Keratinocyte (primary cell): ENCODE measurements at regions not wholly inside any gene's neighbourhood (a gene's known extent, or its start where the extent isn't known, plus 50 kb on each side); places are given as distances from the start of the nearest gene placed in this dataset.

Source experiments
- DNase-seq: peaks from one replicate; pipeline ENCODE4 v3.0.0-alpha.2; 2011; ENCODE audit warnings: low read depth, missing footprints, low spot score
- FAIRE-seq: peaks from 2 replicates; lab custom pipeline; 2011; peaks lifted over from hg19 to GRCh38; lab: Jason Lieb, UNC
- H2AFZ ChIP-seq: 2 replicates; pipeline ENCODE4 v1.6.0; 2012; ENCODE audit warnings: low read length, control low read depth, inconsistent platforms; ENCODE audit not compliant: control insufficient read depth
- H3K27ac ChIP-seq: 2 replicates; pipeline ENCODE4 v1.5.1; 2011; ENCODE audit warnings: low read length; ENCODE audit not compliant: control insufficient read depth, insufficient read depth
- H3K27me3 ChIP-seq: 3 replicates; pipeline ENCODE4 v1.6.0; 2011; ENCODE audit warnings: low read length; ENCODE audit not compliant: control insufficient read depth, insufficient read depth; ENCODE audit errors: extremely low read depth
- H3K36me3 ChIP-seq, 2 experiments: 2 replicates in 1 of 2; 3 replicates in 1 of 2; pipeline ENCODE4 v1.5.1; 2011; ENCODE audit warnings: low read length in 2 of 2, mild to moderate bottlenecking in 1 of 2; ENCODE audit not compliant: control insufficient read depth in 2 of 2, insufficient read depth in 2 of 2; ENCODE audit errors: extremely low read depth in 1 of 2
- H3K4me1 ChIP-seq: 3 replicates; pipeline ENCODE4 v1.5.1; 2011; ENCODE audit warnings: low read length; ENCODE audit not compliant: control insufficient read depth, insufficient read depth; ENCODE audit errors: extremely low read depth
- H3K4me2 ChIP-seq: 3 replicates; pipeline ENCODE4 v1.6.0; 2011; ENCODE audit warnings: low read depth, low read length; ENCODE audit not compliant: control insufficient read depth, insufficient read depth; ENCODE audit errors: extremely low read depth
- H3K4me3 ChIP-seq, 3 experiments: fragments of 200-600 bp in 1 of 3; sonication (generic) in 1 of 3; 2 replicates in 2 of 3; 3 replicates in 1 of 3; pipeline ENCODE4 v1.5.1; 2011 to 2016; ENCODE audit warnings: low read length in 3 of 3, mild to moderate bottlenecking in 3 of 3, control low read depth in 2 of 3, inconsistent platforms in 1 of 3, low read depth in 1 of 3, mixed read lengths in 1 of 3, mixed run types in 1 of 3, moderate library complexity in 1 of 3; ENCODE audit not compliant: control insufficient read depth in 2 of 3, insufficient read depth in 2 of 3; ENCODE audit errors: extremely low read depth in 1 of 3
- H3K79me2 ChIP-seq: 2 replicates; pipeline ENCODE4 v1.6.0; 2012; ENCODE audit warnings: low read length; ENCODE audit not compliant: control insufficient read depth, insufficient read depth
- H3K9ac ChIP-seq: 3 replicates; pipeline ENCODE4 v1.6.0; 2011; ENCODE audit warnings: low read length; ENCODE audit not compliant: control insufficient read depth, insufficient read depth; ENCODE audit errors: extremely low read depth
- H3K9me1 ChIP-seq: 3 replicates; pipeline ENCODE4 v1.6.0; 2011; ENCODE audit warnings: low read length; ENCODE audit not compliant: control insufficient read depth, insufficient read depth; ENCODE audit errors: extremely low read depth
- H3K9me3 ChIP-seq: 2 replicates; pipeline ENCODE4 v1.5.1; 2012; ENCODE audit warnings: low read depth, low read length; ENCODE audit not compliant: control insufficient read depth
- H4K20me1 ChIP-seq: 3 replicates; pipeline ENCODE4 v1.6.0; 2011; ENCODE audit warnings: low read length; ENCODE audit not compliant: control insufficient read depth, insufficient read depth; ENCODE audit errors: extremely low read depth
- CTCF ChIP-seq, 3 experiments: IDR thresholded peaks in 1 of 3; conservative IDR thresholded peaks in 1 of 3; optimal IDR thresholded peaks in 1 of 3; 2 replicates in 2 of 3; 3 replicates in 1 of 3; pipeline versions ENCODE3 to v1.5.1; 2011; ENCODE audit warnings: low read length in 3 of 3, mild to moderate bottlenecking in 3 of 3, moderate library complexity in 2 of 3, control low read depth in 1 of 3, inconsistent platforms in 1 of 3; ENCODE audit not compliant: insufficient read depth in 2 of 3; ENCODE audit errors: extremely low read depth in 1 of 3
- EZH2 ChIP-seq: IDR thresholded peaks from one replicate; pipeline ENCODE4 v1.6.1; 2012; ENCODE audit warnings: inconsistent platforms, mild to moderate bottlenecking, low read length, moderate library complexity
- dilution Hi-C: fragments of 300-500 bp; cut with MboI; formaldehyde crosslinking; loops from one replicate; pipeline ENCODE4 v1.7.0; 2020; ENCODE audit warnings: low sequenced_read_pairs; ENCODE audit not compliant: extremely low pct_ligation_motif_present

- H3K4me1 ChIP-seq = no peaks in the 10 kb centered on the region
- no peak overlapping the region for H3K4me3 ChIP-seq
- no peaks in the 10 kb centered on the region for H3K9me3 ChIP-seq
- H3K36me3 ChIP-seq = no peaks in the 10 kb centered on the region
- no peaks in the 10 kb centered on the region for H3K27me3 ChIP-seq
- no peak overlapping the region for H3K27ac ChIP-seq
- H3K4me2 ChIP-seq = no peak overlapping the region
- no peak for TF ChIP-seq EZH2
- TF ChIP-seq CTCF (optimal IDR thresholded peaks at IDR 0.05 in 1 of 3, IDR thresholded peaks at IDR 0.05 in 1 of 3, conservative IDR thresholded peaks at IDR 0.05 in 1 of 3; ENCODE audit: extremely low read depth in 1 of 3, insufficient read depth in 2 of 3, low read length in 3 of 3) = no peak
- DNase-seq = no peak
- no peak overlapping the region for H3K9ac ChIP-seq
- dilution Hi-C loops = no loop called here
- H3K79me2 ChIP-seq = no peaks in the 10 kb centered on the region
- no peak overlapping the region for H2AFZ ChIP-seq
- H3K9me1 ChIP-seq = no peaks in the 10 kb centered on the region
- no peaks in the 10 kb centered on the region for H4K20me1 ChIP-seq
- no peak for FAIRE-seq
Measured at GRCh38 chr7:46945328-46945727, 636.6 kb downstream of the TNS3 start.

DNA sequence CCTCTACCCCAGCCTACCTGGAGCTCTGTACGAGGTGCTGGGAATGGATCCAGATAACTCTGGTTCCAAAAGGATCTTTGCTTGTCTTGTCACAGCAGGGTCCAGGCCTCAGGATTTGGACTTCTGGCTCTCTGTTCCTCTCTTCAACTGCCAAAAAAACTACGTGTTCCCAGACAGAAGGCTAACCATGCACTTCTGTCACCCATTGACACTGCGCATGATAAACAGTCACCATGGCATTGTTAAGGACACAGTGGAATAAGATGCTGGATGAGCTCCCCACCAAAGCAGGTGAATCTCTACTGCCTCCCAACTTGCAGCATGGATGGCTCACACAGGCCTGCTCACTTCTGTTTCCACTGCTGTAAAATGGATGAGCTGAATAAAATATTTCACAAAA lies 637.9 kb downstream of the TNS3 start:
- Histone ChIP-seq H3K4me2 (no peak overlapping the region), H3K4me1 (no peaks in the 10 kb centered on the region), H3K79me2 (no peaks in the 10 kb centered on the region), H3K9me1 (no peaks in the 10 kb centered on the region), H4K20me1 (no peaks in the 10 kb centered on the region), H2AFZ (no peak overlapping the region), H3K4me3 (no peak overlapping the region), H3K36me3 (no peaks in the 10 kb centered on the region), H3K27ac (no peak overlapping the region), H3K9ac (no peak overlapping the region), H3K27me3 (no peaks in the 10 kb centered on the region), H3K9me3 (no peaks in the 10 kb centered on the region)
- FAIRE-seq (no peak), DNase-seq (no peak)
- dilution Hi-C loops = no loop called here
- no peak for TF ChIP-seq EZH2

- Histone ChIP-seq H3K79me2 (no peaks in the 10 kb centered on the region), H3K36me3 (no peaks in the 10 kb centered on the region), H3K4me2 (no peak overlapping the region), H3K4me3 (no peak overlapping the region), H3K9me1 (no peaks in the 10 kb centered on the region), H3K4me1 (no peaks in the 10 kb centered on the region), H3K9ac (no peak overlapping the region), H2AFZ (no peak overlapping the region), H3K27ac (no peak overlapping the region), H4K20me1 (no peaks in the 10 kb centered on the region), H3K9me3 (no peaks in the 10 kb centered on the region), H3K27me3 (no peaks in the 10 kb centered on the region)
- TF ChIP-seq CTCF (optimal IDR thresholded peaks at IDR 0.05 in 1 of 3, IDR thresholded peaks at IDR 0.05 in 1 of 3, conservative IDR thresholded peaks at IDR 0.05 in 1 of 3; ENCODE audit: extremely low read depth in 1 of 3, insufficient read depth in 2 of 3, low read length in 3 of 3) (no peak), EZH2 (no peak)
- DNase-seq (no peak), FAIRE-seq (no peak)
- dilution Hi-C loops = no loop called here
Measured at GRCh38 chr7:46942574-46942973, 639.3 kb downstream of the TNS3 start.
